SK-N-SH treated with all-trans-retinoic acid at 6 μM for 48 hours (cell line): ENCODE measurements at regions not wholly inside any gene's neighbourhood (a gene's known extent, or its start where the extent isn't known, plus 50 kb on each side); places are given as distances from the start of the nearest gene placed in this dataset.

Experiments used
- ATAC-seq: fragments of 200-7000 bp; cut with Tn5 transposase; 3 replicates; pipeline ENCODE4 v1.9.1; 2020; ENCODE audit warnings: mild to moderate bottlenecking, moderate library complexity
- ARNTL ChIP-seq: fragments of 450-650 bp; formaldehyde crosslinking; IDR thresholded peaks from 2 replicates; pipeline ENCODE4 v1.5.0; 2020; ENCODE audit warnings: low read depth, mild to moderate bottlenecking, moderate library complexity, borderline replicate concordance
- BACH2 ChIP-seq: fragments of 250-450 bp; sonication (Bioruptor Pico); IDR thresholded peaks from 2 replicates; pipeline ENCODE4 v1.9.0; 2021; ENCODE audit warnings: mild to moderate bottlenecking, borderline replicate concordance
- CREB5 ChIP-seq: fragments of 250-450 bp; sonication (Bioruptor Pico); IDR thresholded peaks from 2 replicates; pipeline ENCODE4 v1.5.1; 2020; ENCODE audit warnings: low read depth, mild to moderate bottlenecking, moderate library complexity
- CSDC2 ChIP-seq: fragments of 250-450 bp; sonication (Bioruptor Pico); IDR thresholded peaks from 2 replicates; pipeline ENCODE4 v1.5.0; 2020; ENCODE audit warnings: mild to moderate bottlenecking, moderate library complexity
- ESRRG ChIP-seq: fragments of 250-450 bp; sonication (Bioruptor Pico); IDR thresholded peaks from 2 replicates; pipeline ENCODE4 v1.6.1; 2021; ENCODE audit warnings: mild to moderate bottlenecking
- GLIS3 ChIP-seq: fragments of 250-450 bp; sonication (Bioruptor Pico); IDR thresholded peaks from 2 replicates; pipeline ENCODE4 v1.5.0; 2020; ENCODE audit warnings: mild to moderate bottlenecking, moderate library complexity
- ISL1 ChIP-seq: fragments of 250-450 bp; sonication (Bioruptor Pico); IDR thresholded peaks from 2 replicates; pipeline ENCODE4 v2.1.2; 2022; ENCODE audit warnings: mild to moderate bottlenecking, moderate library complexity
- OSR1 ChIP-seq: fragments of 250-450 bp; sonication (Bioruptor Pico); IDR thresholded peaks from 2 replicates; pipeline ENCODE4 v1.8.0; 2022; ENCODE audit warnings: moderate library complexity, mild to moderate bottlenecking, inconsistent platforms
- PATZ1 ChIP-seq: fragments of 250-450 bp; sonication (Bioruptor Pico); IDR thresholded peaks from 2 replicates; pipeline ENCODE4 v1.8.0; 2020; ENCODE audit warnings: mild to moderate bottlenecking, moderate library complexity, borderline replicate concordance
- POU6F1 ChIP-seq: fragments of 250-450 bp; sonication (Bioruptor Pico); IDR thresholded peaks from 2 replicates; pipeline ENCODE4 v1.8.0; 2021; ENCODE audit warnings: low read depth, mild to moderate bottlenecking, moderate library complexity, borderline replicate concordance
- PPARA ChIP-seq: fragments of 250-450 bp; sonication (Bioruptor Pico); IDR thresholded peaks from 2 replicates; pipeline ENCODE4 v1.5.0; 2020; ENCODE audit warnings: mild to moderate bottlenecking, borderline replicate concordance
- SNAI2 ChIP-seq: fragments of 250-450 bp; sonication (Bioruptor Pico); IDR thresholded peaks from 2 replicates; pipeline ENCODE4 v1.5.0; 2020; ENCODE audit warnings: mild to moderate bottlenecking, moderate library complexity
- TCF4 ChIP-seq: fragments of 250-450 bp; sonication (Bioruptor Pico); IDR thresholded peaks from 2 replicates; pipeline ENCODE4 v1.8.0; 2021; ENCODE audit warnings: mild to moderate bottlenecking, moderate library complexity, borderline replicate concordance
- TOX ChIP-seq: fragments of 250-450 bp; sonication (Bioruptor Pico); IDR thresholded peaks from 2 replicates; pipeline ENCODE4 v1.8.0; 2021; ENCODE audit warnings: mild to moderate bottlenecking, moderate library complexity, borderline replicate concordance
- TSHZ2 ChIP-seq: fragments of 250-450 bp; sonication (Bioruptor Pico); IDR thresholded peaks from 2 replicates; pipeline ENCODE4 v1.5.0; 2020; ENCODE audit warnings: mild to moderate bottlenecking, moderate library complexity
- ZC3H10 ChIP-seq: fragments of 250-450 bp; sonication (Bioruptor Pico); IDR thresholded peaks from 2 replicates; pipeline ENCODE4 v1.5.1; 2021; ENCODE audit warnings: mild to moderate bottlenecking, moderate library complexity
- ZFP3 ChIP-seq: fragments of 250-450 bp; sonication (Bioruptor Pico); IDR thresholded peaks from 2 replicates; pipeline ENCODE4 v1.5.0; 2020; ENCODE audit warnings: mild to moderate bottlenecking, moderate library complexity
- ZFP30 ChIP-seq: fragments of 450-650 bp; formaldehyde crosslinking; IDR thresholded peaks from 2 replicates; pipeline ENCODE4 v1.5.0; 2022; ENCODE audit warnings: mild to moderate bottlenecking, moderate library complexity
- ZNF565 ChIP-seq: fragments of 450-650 bp; formaldehyde crosslinking; conservative IDR thresholded peaks from 2 replicates; pipeline ENCODE4 v1.5.0; 2020; ENCODE audit warnings: low read depth, mild to moderate bottlenecking, moderate library complexity
- ZNF8 ChIP-seq: fragments of 450-650 bp; formaldehyde crosslinking; IDR thresholded peaks from 2 replicates; pipeline ENCODE4 v1.5.0; 2020; ENCODE audit warnings: mild to moderate bottlenecking, moderate library complexity

- no peak for TF ChIP-seq BACH2 (CRISPR knock-in tag)
- no peak for TF ChIP-seq ZFP30 (CRISPR knock-in tag)
- no peak for TF ChIP-seq PATZ1 (CRISPR knock-in tag)
- no peak for TF ChIP-seq ZC3H10 (CRISPR knock-in tag)
- no peak for TF ChIP-seq OSR1 (CRISPR knock-in tag)
- no peak for TF ChIP-seq ESRRG (CRISPR knock-in tag)
- no peak for TF ChIP-seq TOX (CRISPR knock-in tag)
- no peak for TF ChIP-seq ZNF8 (CRISPR knock-in tag)
- no peak for TF ChIP-seq ARNTL (CRISPR knock-in tag)
- no peak for TF ChIP-seq CREB5
- no peak for TF ChIP-seq TSHZ2 (CRISPR knock-in tag)
- TF ChIP-seq TCF4: no peak
- TF ChIP-seq, all 23 proteins: peak for 0
Measured at GRCh38 chr12:14259481-14260010, 105.9 kb upstream of the ATF7IP start.

GRCh38 chr12:14260011-14260993 lies 105.2 kb upstream of the ATF7IP start:
- TF ChIP-seq TSHZ2 (CRISPR knock-in tag): no peak
- no peak for TF ChIP-seq ZFP30 (CRISPR knock-in tag)
- no peak for TF ChIP-seq ZFP3
- no peak for TF ChIP-seq SNAI2 (CRISPR knock-in tag)
- TF ChIP-seq ZNF565: no peak
- no peak for TF ChIP-seq POU6F1 (CRISPR knock-in tag)
- no peak for TF ChIP-seq OSR1 (CRISPR knock-in tag)
- TF ChIP-seq GLIS3 (CRISPR knock-in tag): no peak
- no peak for TF ChIP-seq ZNF8 (CRISPR knock-in tag)
- TF ChIP-seq ISL1: no peak
- TF ChIP-seq TCF4: no peak
- TF ChIP-seq BACH2 (CRISPR knock-in tag): no peak
- TF ChIP-seq TOX (CRISPR knock-in tag): no peak
- TF ChIP-seq CREB5: no peak
- TF ChIP-seq PATZ1 (CRISPR knock-in tag): no peak
- TF ChIP-seq CSDC2 (CRISPR knock-in tag): no peak
- no peak for TF ChIP-seq ARNTL (CRISPR knock-in tag)
- no peak for TF ChIP-seq ZC3H10 (CRISPR knock-in tag)
- no peak for TF ChIP-seq PPARA (CRISPR knock-in tag)
- TF ChIP-seq, all 23 proteins: peak for 0
- no peak for ATAC-seq

More at GRCh38 chr12:14259481-14260010, 105.9 kb upstream of the ATF7IP start:
- no peak for ATAC-seq
